ENCODE measurements at regions not wholly inside any gene's neighbourhood (a gene's known extent, or its start where the extent isn't known, plus 50 kb on each side); places are given as distances from the start of the nearest gene placed in this dataset.

- Mint-ChIP-seq H3K27ac (no peak overlapping the region), H3K36me3 (no peaks in the 10 kb centered on the region), H3K9me3 (ENCODE audit: low read depth) (no peaks in the 10 kb centered on the region)
Observed at GRCh38 chr5:52638732-52639131, 149.0 kb upstream of the ITGA1 start.

GRCh38 chr5:52648726-52649125 is 139.0 kb upstream of the ITGA1 start:
- H3K27ac Mint-ChIP-seq: no peak overlapping the region
- no peak overlapping the region for H3K4me3 Mint-ChIP-seq
- H3K27me3 Mint-ChIP-seq: peaks cover 2% of the 10 kb centered on the region
- peaks cover 7% of the 10 kb centered on the region for H3K9me3 Mint-ChIP-seq (ENCODE audit: low read depth)
- no peaks in the 10 kb centered on the region for H3K4me1 Mint-ChIP-seq (ENCODE audit: low read depth)
- H3K36me3 Mint-ChIP-seq: peaks cover 2% of the 10 kb centered on the region

More at GRCh38 chr5:52638732-52639131, 149.0 kb upstream of the ITGA1 start:
- H3K4me1 Mint-ChIP-seq (ENCODE audit: low read depth): no peaks in the 10 kb centered on the region
- H3K4me3 Mint-ChIP-seq: no peak overlapping the region
- H3K27me3 Mint-ChIP-seq: peaks cover 8% of the 10 kb centered on the region

- Mint-ChIP-seq H3K27ac (no peak overlapping the region), H3K4me1 (ENCODE audit: low read depth) (peaks cover 2% of the 10 kb centered on the region), H3K36me3 (no peaks in the 10 kb centered on the region), H3K4me3 (no peak overlapping the region), H3K9me3 (ENCODE audit: low read depth) (no peaks in the 10 kb centered on the region), H3K27me3 (peaks cover 9% of the 10 kb centered on the region)
Observed at GRCh38 chr5:52655163-52655562, 132.6 kb upstream of the ITGA1 start.

- Mint-ChIP-seq H3K4me3 (no peak overlapping the region), H3K9me3 (ENCODE audit: low read depth) (no peaks in the 10 kb centered on the region), H3K27ac (no peak overlapping the region), H3K27me3 (peaks cover 9% of the 10 kb centered on the region), H3K36me3 (no peaks in the 10 kb centered on the region), H3K4me1 (ENCODE audit: low read depth) (peaks cover 2% of the 10 kb centered on the region)
Observed at GRCh38 chr5:52656569-52657246, 131.0 kb upstream of the ITGA1 start.

- no peaks in the 10 kb centered on the region for H3K36me3 Mint-ChIP-seq
- H3K4me3 Mint-ChIP-seq: no peak overlapping the region
- H3K9me3 Mint-ChIP-seq (ENCODE audit: low read depth): no peaks in the 10 kb centered on the region
- no peak overlapping the region for H3K27ac Mint-ChIP-seq
- H3K4me1 Mint-ChIP-seq (ENCODE audit: low read depth): peaks cover 2% of the 10 kb centered on the region
- peaks cover 7% of the 10 kb centered on the region for H3K27me3 Mint-ChIP-seq
Observed at GRCh38 chr5:52657247-52657645, 130.5 kb upstream of the ITGA1 start.

GRCh38 chr5:52658246-52658645 is 129.5 kb upstream of the ITGA1 start:
- Mint-ChIP-seq H3K4me3 (no peak overlapping the region), H3K4me1 (ENCODE audit: low read depth) (peaks cover 2% of the 10 kb centered on the region), H3K27ac (no peak overlapping the region), H3K27me3 (peaks cover 7% of the 10 kb centered on the region), H3K36me3 (no peaks in the 10 kb centered on the region), H3K9me3 (ENCODE audit: low read depth) (no peaks in the 10 kb centered on the region)

GRCh38 chr5:52660621-52661020 is 127.1 kb upstream of the ITGA1 start:
- H3K27ac Mint-ChIP-seq: no peak overlapping the region
- H3K36me3 Mint-ChIP-seq: no peaks in the 10 kb centered on the region
- H3K27me3 Mint-ChIP-seq: peaks cover 2% of the 10 kb centered on the region
- peaks cover 2% of the 10 kb centered on the region for H3K4me1 Mint-ChIP-seq (ENCODE audit: low read depth)
- H3K9me3 Mint-ChIP-seq (ENCODE audit: low read depth): no peaks in the 10 kb centered on the region
- no peak overlapping the region for H3K4me3 Mint-ChIP-seq

- H3K36me3 Mint-ChIP-seq: no peaks in the 10 kb centered on the region
- peaks cover 4% of the 10 kb centered on the region for H3K4me1 Mint-ChIP-seq (ENCODE audit: low read depth)
- H3K4me3 Mint-ChIP-seq: no peak overlapping the region
- peaks cover 2% of the 10 kb centered on the region for H3K27me3 Mint-ChIP-seq
- no peaks in the 10 kb centered on the region for H3K9me3 Mint-ChIP-seq (ENCODE audit: low read depth)
- no peak overlapping the region for H3K27ac Mint-ChIP-seq
Observed at GRCh38 chr5:52661903-52662595, 125.7 kb upstream of the ITGA1 start.

- no peaks in the 10 kb centered on the region for H3K27me3 Mint-ChIP-seq
- no peaks in the 10 kb centered on the region for H3K36me3 Mint-ChIP-seq
- no peaks in the 10 kb centered on the region for H3K9me3 Mint-ChIP-seq (ENCODE audit: low read depth)
- H3K4me3 Mint-ChIP-seq: no peak overlapping the region
- H3K4me1 Mint-ChIP-seq (ENCODE audit: low read depth): peaks cover 2% of the 10 kb centered on the region
- no peak overlapping the region for H3K27ac Mint-ChIP-seq
Observed at GRCh38 chr5:52665559-52665958, 122.2 kb upstream of the ITGA1 start.

GRCh38 chr5:52668139-52668538 is 119.6 kb upstream of the ITGA1 start:
- no peaks in the 10 kb centered on the region for H3K36me3 Mint-ChIP-seq
- no peaks in the 10 kb centered on the region for H3K27me3 Mint-ChIP-seq
- H3K9me3 Mint-ChIP-seq (ENCODE audit: low read depth): no peaks in the 10 kb centered on the region
- no peak overlapping the region for H3K4me3 Mint-ChIP-seq
- peaks cover 12% of the 10 kb centered on the region for H3K4me1 Mint-ChIP-seq (ENCODE audit: low read depth)
- H3K27ac Mint-ChIP-seq: no peak overlapping the region

GRCh38 chr5:52668544-52669185 is 119.1 kb upstream of the ITGA1 start:
- no peak overlapping the region for H3K27ac Mint-ChIP-seq
- H3K36me3 Mint-ChIP-seq: no peaks in the 10 kb centered on the region
- peaks cover 14% of the 10 kb centered on the region for H3K4me1 Mint-ChIP-seq (ENCODE audit: low read depth)
- no peaks in the 10 kb centered on the region for H3K27me3 Mint-ChIP-seq
- H3K4me3 Mint-ChIP-seq: no peak overlapping the region
- no peaks in the 10 kb centered on the region for H3K9me3 Mint-ChIP-seq (ENCODE audit: low read depth)

GRCh38 chr5:52672459-52672858 is 115.3 kb upstream of the ITGA1 start:
- Mint-ChIP-seq H3K36me3 (no peaks in the 10 kb centered on the region), H3K4me1 (ENCODE audit: low read depth) (peaks cover 24% of the 10 kb centered on the region), H3K27me3 (no peaks in the 10 kb centered on the region)

GRCh38 chr5:52673495-52673894 is 114.2 kb upstream of the ITGA1 start:
- Mint-ChIP-seq H3K4me3 (no peak overlapping the region), H3K27me3 (no peaks in the 10 kb centered on the region), H3K4me1 (ENCODE audit: low read depth) (peaks cover 24% of the 10 kb centered on the region), H3K36me3 (no peaks in the 10 kb centered on the region), H3K9me3 (ENCODE audit: low read depth) (peaks cover 4% of the 10 kb centered on the region), H3K27ac (no peak overlapping the region)

More at GRCh38 chr5:52672459-52672858, 115.3 kb upstream of the ITGA1 start:
- H3K27ac Mint-ChIP-seq: no peak overlapping the region
- no peak overlapping the region for H3K4me3 Mint-ChIP-seq
- H3K9me3 Mint-ChIP-seq (ENCODE audit: low read depth): no peaks in the 10 kb centered on the region

- Mint-ChIP-seq H3K36me3 (no peaks in the 10 kb centered on the region), H3K27ac (no peak overlapping the region), H3K4me3 (no peak overlapping the region), H3K4me1 (ENCODE audit: low read depth) (peaks cover 24% of the 10 kb centered on the region), H3K27me3 (no peaks in the 10 kb centered on the region), H3K9me3 (ENCODE audit: low read depth) (peaks cover 4% of the 10 kb centered on the region)
Observed at GRCh38 chr5:52674815-52675545, 112.7 kb upstream of the ITGA1 start.

- peaks cover 4% of the 10 kb centered on the region for H3K9me3 Mint-ChIP-seq (ENCODE audit: low read depth)
- no peaks in the 10 kb centered on the region for H3K4me1 Mint-ChIP-seq (ENCODE audit: low read depth)
- no peaks in the 10 kb centered on the region for H3K36me3 Mint-ChIP-seq
- H3K27ac Mint-ChIP-seq: no peak overlapping the region
- H3K27me3 Mint-ChIP-seq: no peaks in the 10 kb centered on the region
- H3K4me3 Mint-ChIP-seq: no peak overlapping the region
Observed at GRCh38 chr5:52682492-52682891, 105.2 kb upstream of the ITGA1 start.

Data from activated naive CD8-positive, alpha-beta T cell (primary cell).